IMR-90 (cell line): ENCODE measurements at regions not wholly inside any gene's neighbourhood (a gene's known extent, or its start where the extent isn't known, plus 50 kb on each side); places are given as distances from the start of the nearest gene placed in this dataset.

Source experiments
- ATAC-seq: fragments of 200-7000 bp; cut with Tn5 transposase; 2 replicates; pipeline ENCODE4 v1.9.1; 2020; ENCODE audit warnings: low read depth, mild to moderate bottlenecking, moderate library complexity
- BruUV-seq: library from RNA; stranded (reverse); fragments of 400-500 nt; replicated peaks from 2 replicates; lab custom pipeline; 2021; lab: Mats Ljungman, UMichigan
- CTCF ChIA-PET: fragments of 300-600 bp; formaldehyde crosslinking; extraction: SDS; loops from one replicate; lab custom pipeline; 2021; ENCODE audit warnings: antibody characterized with exemption; lab: Yijun Ruan, JAX
- POLR2A ChIA-PET: fragments of 300-600 bp; sonication (Branson Sonifier 250); formaldehyde crosslinking; loops from one replicate; lab custom pipeline; 2022; ENCODE audit warnings: antibody characterized with exemption; ENCODE audit not compliant: unreplicated experiment; lab: Charles Lee
- DNase-seq: peaks from one replicate; pipeline ENCODE4 v3.0.0; 2013
- H2AFZ ChIP-seq: replicated peaks from 2 replicates; pipeline ENCODE3; 2013; ENCODE audit warnings: low read length, mild to moderate bottlenecking; ENCODE audit not compliant: poor library complexity
- H2AK5ac ChIP-seq: 2 replicates; pipeline ENCODE4 v1.6.1; 2013; ENCODE audit warnings: low read depth, low read length, inconsistent platforms
- H2AK9ac ChIP-seq: replicated peaks from 2 replicates; pipeline ENCODE3; 2013; ENCODE audit warnings: mild to moderate bottlenecking, low read depth, low read length, moderate library complexity; ENCODE audit not compliant: poor library complexity
- H2BK120ac ChIP-seq: 2 replicates; pipeline ENCODE4 v1.6.1; 2013; ENCODE audit warnings: low read depth, low read length, inconsistent platforms
- H2BK15ac ChIP-seq: 3 replicates; pipeline ENCODE4 v1.6.1; 2013; ENCODE audit warnings: low read depth, low read length, inconsistent platforms
- H2BK20ac ChIP-seq: 2 replicates; pipeline ENCODE4 v1.6.1; 2013; ENCODE audit warnings: low read depth, mild to moderate bottlenecking, inconsistent platforms, low read length, moderate library complexity
- H2BK5ac ChIP-seq: 2 replicates; pipeline ENCODE4 v1.6.1; 2013; ENCODE audit warnings: mild to moderate bottlenecking, low read depth, low read length, inconsistent platforms; ENCODE audit not compliant: poor library complexity, severe bottlenecking
- H3K14ac ChIP-seq: replicated peaks from 2 replicates; pipeline ENCODE4 v1.6.1; 2013; ENCODE audit warnings: low read depth, low read length, inconsistent platforms
- H3K18ac ChIP-seq: 2 replicates; pipeline ENCODE4 v1.6.1; 2013; ENCODE audit warnings: low read depth, low read length, control low read depth
- H3K23ac ChIP-seq: 2 replicates; pipeline ENCODE4 v1.6.1; 2013; ENCODE audit warnings: low read depth, low read length, inconsistent platforms
- H3K27ac ChIP-seq: 2 replicates; pipeline ENCODE4 v1.5.1; 2013; ENCODE audit warnings: mild to moderate bottlenecking, control low read depth, low read length; ENCODE audit not compliant: insufficient read depth
- H3K27me3 ChIP-seq: 2 replicates; pipeline ENCODE4 v1.6.1; 2013; ENCODE audit warnings: low read length; ENCODE audit not compliant: control insufficient read depth, insufficient read depth
- H3K36me3 ChIP-seq: 2 replicates; pipeline ENCODE4 v1.6.1; 2013; ENCODE audit warnings: low read length, mixed read lengths; ENCODE audit not compliant: control insufficient read depth, insufficient read depth
- H3K4ac ChIP-seq: 2 replicates; pipeline ENCODE4 v1.6.1; 2013; ENCODE audit warnings: low read depth, low read length, inconsistent platforms
- H3K4me1 ChIP-seq: 2 replicates; pipeline ENCODE4 v1.6.1; 2013; ENCODE audit warnings: low read length, mixed read lengths; ENCODE audit not compliant: control insufficient read depth, insufficient read depth
- H3K4me2 ChIP-seq: 2 replicates; pipeline ENCODE4 v1.6.1; 2013; ENCODE audit warnings: low read depth, mild to moderate bottlenecking, control low read depth, low read length, moderate library complexity
- H3K4me3 ChIP-seq: 2 replicates; pipeline ENCODE4 v1.5.1; 2013; ENCODE audit warnings: low read depth, mild to moderate bottlenecking, control low read depth, low read length, moderate library complexity; ENCODE audit not compliant: insufficient read depth
- H3K56ac ChIP-seq: 2 replicates; pipeline ENCODE4 v1.6.1; 2013; ENCODE audit warnings: low read length, inconsistent platforms; ENCODE audit not compliant: insufficient read depth; ENCODE audit errors: extremely low read depth
- H3K79me1 ChIP-seq, 2 experiments: 2 replicates each; pipeline ENCODE4 v1.6.1; 2013; ENCODE audit warnings: low read length in 2 of 2, inconsistent platforms in 1 of 2, low read depth in 1 of 2
- H3K9ac ChIP-seq: 2 replicates; pipeline ENCODE4 v1.6.1; 2013; ENCODE audit warnings: low read depth, low read length, control low read depth
- H3K9me1 ChIP-seq: 2 replicates; pipeline ENCODE4 v1.6.1; 2013; ENCODE audit warnings: low read length, inconsistent platforms; ENCODE audit not compliant: insufficient read depth
- H3K9me3 ChIP-seq: 2 replicates; pipeline ENCODE4 v1.6.1; 2013; ENCODE audit warnings: low read length; ENCODE audit not compliant: control insufficient read depth, insufficient read depth
- H4K20me1 ChIP-seq: 2 replicates; pipeline ENCODE4 v1.6.1; 2013; ENCODE audit warnings: low read length, inconsistent platforms; ENCODE audit not compliant: insufficient read depth
- H4K5ac ChIP-seq: 2 replicates; pipeline ENCODE4 v1.6.1; 2013; ENCODE audit warnings: mild to moderate bottlenecking, low read depth, low read length, control low read depth
- H4K8ac ChIP-seq, 2 experiments: 2 replicates each; pipeline ENCODE4 v1.6.1; 2013; ENCODE audit warnings: low read depth in 2 of 2, low read length in 2 of 2, control low read depth in 1 of 2, inconsistent platforms in 1 of 2
- H4K91ac ChIP-seq: 2 replicates; pipeline ENCODE4 v1.6.1; 2013; ENCODE audit warnings: low read depth, low read length, inconsistent platforms; ENCODE audit not compliant: insufficient read depth
- BHLHE40 ChIP-seq: fragments of 150-350 bp; IDR thresholded peaks from 2 replicates; pipeline ENCODE4 v1.6.1; 2016; ENCODE audit warnings: mild to moderate bottlenecking, low read depth, low read length
- CEBPB ChIP-seq: IDR thresholded peaks from 2 replicates; pipeline ENCODE4 v1.6.1; 2012; ENCODE audit warnings: low read depth, low read length, improper control_type of control experiment
- CHD1 ChIP-seq: IDR thresholded peaks from 2 replicates; pipeline ENCODE4 v1.6.1; 2012; ENCODE audit warnings: low read depth, low read length, improper control_type of control experiment
- CTCF ChIP-seq: conservative IDR thresholded peaks from 2 replicates; pipeline ENCODE4 v1.5.1; 2012; ENCODE audit warnings: mild to moderate bottlenecking, low read depth, low read length, improper control_type of control experiment
- ELK1 ChIP-seq: fragments of 150-350 bp; IDR thresholded peaks from 2 replicates; pipeline ENCODE4 v1.6.1; 2016; ENCODE audit warnings: low read depth, mild to moderate bottlenecking, low read length, moderate library complexity, borderline replicate concordance
- FOS ChIP-seq: fragments of 150-350 bp; IDR thresholded peaks from 2 replicates; pipeline ENCODE4 v1.6.1; 2016; ENCODE audit warnings: low read depth, low read length
- MAFK ChIP-seq: IDR thresholded peaks from 2 replicates; pipeline ENCODE4 v1.6.1; 2012; ENCODE audit warnings: low read depth, low read length, improper control_type of control experiment
- MAZ ChIP-seq: IDR thresholded peaks from 2 replicates; pipeline ENCODE4 v1.6.1; 2012; ENCODE audit warnings: low read depth, mild to moderate bottlenecking, low read length, improper control_type of control experiment, moderate library complexity, borderline replicate concordance
- MXI1 ChIP-seq: IDR thresholded peaks from 2 replicates; pipeline ENCODE4 v1.6.1; 2012; ENCODE audit warnings: low read depth, mild to moderate bottlenecking, low read length, moderate library complexity, borderline replicate concordance
- NFE2L2 ChIP-seq: fragments of 150-350 bp; IDR thresholded peaks from 2 replicates; pipeline ENCODE4 v1.6.1; 2016; ENCODE audit warnings: low read depth, mild to moderate bottlenecking, low read length
- POLR2A ChIP-seq: IDR thresholded peaks from 2 replicates; pipeline ENCODE4 v1.6.1; 2012; ENCODE audit warnings: mild to moderate bottlenecking, low read depth, low read length
- RAD21 ChIP-seq: IDR thresholded peaks from 2 replicates; pipeline ENCODE4 v1.6.1; 2012; ENCODE audit warnings: low read length, improper control_type of control experiment
- RCOR1 ChIP-seq: IDR thresholded peaks from 2 replicates; pipeline ENCODE4 v1.6.1; 2012; ENCODE audit warnings: mild to moderate bottlenecking, low read length, improper control_type of control experiment; ENCODE audit not compliant: insufficient replicate concordance
- RFX5 ChIP-seq: IDR thresholded peaks from 2 replicates; pipeline ENCODE4 v1.8.0; 2012; ENCODE audit warnings: low read depth, mild to moderate bottlenecking, low read length, moderate library complexity
- SMC3 ChIP-seq: fragments of 150-350 bp; IDR thresholded peaks from 2 replicates; pipeline ENCODE4 v1.6.1; 2016; ENCODE audit warnings: low read depth, mild to moderate bottlenecking, antibody characterized with exemption, low read length, moderate library complexity
- dilution Hi-C: fragments of 300-500 bp; cut with HindIII; formaldehyde crosslinking; loops from one replicate; pipeline ENCODE4 v1.14.3; 2018; ENCODE audit warnings: low sequenced_read_pairs; ENCODE audit not compliant: unreplicated experiment
- in situ Hi-C: fragments of 300-500 bp; cut with MboI; formaldehyde crosslinking; loops from 3 replicates; pipeline ENCODE4 v1.14.3; 2019; ENCODE audit warnings: low sequenced_read_pairs, inconsistent platforms, mixed read lengths
- intact Hi-C: fragments of 100-400 bp; cut with micrococcal nuclease; formaldehyde crosslinking; loops from 2 replicates; pipeline ENCODE4 v1.10.0; 2022
- TF ChIP-seq, protein P1 (sequence below): fragments of 150-350 bp; IDR thresholded peaks from 2 replicates; pipeline ENCODE4 v1.6.1; 2017; ENCODE audit warnings: mild to moderate bottlenecking, antibody characterized with exemption, low read length, low read depth

DNA sequence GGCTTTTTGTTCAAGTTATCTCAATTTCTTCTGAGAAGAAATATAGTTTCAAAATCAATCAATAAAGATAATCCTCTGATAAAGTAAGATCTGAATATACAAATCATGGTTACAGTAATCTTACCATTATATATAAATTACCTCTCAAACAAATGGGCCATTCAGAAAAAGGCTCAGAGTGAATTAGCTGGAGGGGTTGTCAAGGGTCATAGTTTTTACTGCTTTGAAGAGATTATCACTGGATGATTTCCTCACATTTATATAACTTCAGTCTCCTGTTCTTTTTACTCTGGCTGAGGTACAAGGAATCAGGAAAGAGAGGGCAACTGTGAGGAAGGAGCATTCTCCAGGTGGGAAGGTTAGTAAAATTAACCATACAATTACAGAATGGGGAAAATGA lies 148.6 kb upstream of the ELL2 start:
- no peak for ATAC-seq
- ChIA-PET POLR2A (no interaction called here), CTCF (no interaction called here)
- no peak overlapping the region for H4K8ac ChIP-seq
- no peak overlapping the region for H3K4me3 ChIP-seq
- no peak overlapping the region for H2BK120ac ChIP-seq
- H3K27ac ChIP-seq, result no peak overlapping the region
- no peak overlapping the region for H3K4me2 ChIP-seq
- BruUV-seq, result no TSS peak
- H3K23ac ChIP-seq, result no peak overlapping the region
- H3K56ac ChIP-seq, result no peak overlapping the region
- H3K27me3 ChIP-seq, result no peaks in the 10 kb centered on the region
- no peaks in the 10 kb centered on the region; the same call in 1 of the 2 replicates for H3K9me1 ChIP-seq
- dilution Hi-C loops, result no loop called here
- TF ChIP-seq SMC3 (no peak), CEBPB (no peak), FOS (no peak), NFE2L2 (no peak), RAD21 (no peak), RCOR1 (no peak), POLR2A (no peak), MAFK (no peak), BHLHE40 (no peak), CTCF (no peak), RFX5 (no peak), MXI1 (no peak), MAZ (no peak), CHD1 (no peak), ELK1 (no peak)
- TF ChIP-seq, protein P1, sequence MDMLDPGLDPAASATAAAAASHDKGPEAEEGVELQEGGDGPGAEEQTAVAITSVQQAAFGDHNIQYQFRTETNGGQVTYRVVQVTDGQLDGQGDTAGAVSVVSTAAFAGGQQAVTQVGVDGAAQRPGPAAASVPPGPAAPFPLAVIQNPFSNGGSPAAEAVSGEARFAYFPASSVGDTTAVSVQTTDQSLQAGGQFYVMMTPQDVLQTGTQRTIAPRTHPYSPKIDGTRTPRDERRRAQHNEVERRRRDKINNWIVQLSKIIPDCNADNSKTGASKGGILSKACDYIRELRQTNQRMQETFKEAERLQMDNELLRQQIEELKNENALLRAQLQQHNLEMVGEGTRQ, result no peak
- H2BK20ac ChIP-seq, result no peak overlapping the region
- intact Hi-C loops, result loop anchor here (10.0 kb wide), 1 partner anchor 225 kb away; no protein-coding TSS in a partner anchor
- H3K14ac ChIP-seq, result no peak overlapping the region
- H3K4me1 ChIP-seq, result peaks cover 7% of the 10 kb centered on the region; the same call in 1 of the 2 replicates
- no peaks in the 10 kb centered on the region for H4K20me1 ChIP-seq
- H3K79me1 ChIP-seq, result no peaks in the 10 kb centered on the region
- no peaks in the 10 kb centered on the region for H3K9me3 ChIP-seq
- H4K5ac ChIP-seq, result no peak overlapping the region
- no peak overlapping the region for H2AK9ac ChIP-seq
- no peak overlapping the region for H2AFZ ChIP-seq
- no peak overlapping the region for H4K91ac ChIP-seq
- H2AK5ac ChIP-seq, result no peak overlapping the region
- no peak overlapping the region for H2BK5ac ChIP-seq
- no peak overlapping the region for H3K9ac ChIP-seq
- H3K4ac ChIP-seq, result no peak overlapping the region
- no peaks in the 10 kb centered on the region for H3K36me3 ChIP-seq
- no peak for DNase-seq
- no peak overlapping the region; the same call in 1 of the 2 replicates for H3K18ac ChIP-seq
- in situ Hi-C loops, result no loop called here
- H2BK15ac ChIP-seq, result peak overlapping the region; percentile 14; the same call in 1 of the 3 replicates
